ENCODE measurements at regions not wholly inside any gene's neighbourhood (a gene's known extent, or its start where the extent isn't known, plus 50 kb on each side); places are given as distances from the start of the nearest gene placed in this dataset.

GRCh38 chr9:13990331-13990730 is 323.6 kb downstream of the NFIB start:
- no peak for DNase-seq

DNA sequence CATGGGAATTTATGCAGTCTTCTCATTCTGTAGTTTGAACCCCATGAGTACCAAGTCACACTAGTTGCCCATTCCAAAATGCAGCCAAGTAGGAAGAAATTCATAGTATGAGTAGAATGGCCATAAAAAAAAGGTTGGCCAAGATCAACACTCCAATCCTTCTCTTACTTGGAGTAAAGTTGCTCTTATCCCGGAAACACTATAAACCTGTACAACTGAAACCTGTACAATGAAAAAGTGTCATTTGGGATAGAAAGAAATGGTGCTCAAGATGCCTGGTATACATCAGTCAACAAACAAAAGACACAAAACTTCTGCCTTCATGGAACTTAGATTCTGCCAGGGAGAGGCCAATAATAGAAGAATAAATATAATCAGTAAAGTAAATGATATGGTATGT is 325.0 kb downstream of the NFIB start:
- no peak for DNase-seq

DNA sequence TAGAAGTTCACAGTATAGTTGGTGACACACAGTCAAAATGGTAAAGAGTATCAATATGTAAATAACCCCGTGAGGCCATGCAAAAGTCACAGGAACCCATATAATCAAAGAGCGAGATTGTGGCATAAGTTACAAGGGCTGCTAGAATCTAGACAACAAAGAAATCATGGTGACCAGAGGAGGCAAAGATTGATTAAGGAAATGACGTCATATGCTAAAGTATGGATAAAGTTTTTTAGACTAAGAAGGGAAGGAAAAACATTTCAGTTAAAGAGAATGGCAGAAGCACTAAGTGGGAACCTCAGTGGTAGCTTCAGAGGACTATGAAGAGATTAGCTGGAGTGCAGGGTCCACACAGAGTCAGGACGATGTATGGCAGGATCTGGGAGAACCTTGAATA is 330.3 kb downstream of the NFIB start:
- no peak for DNase-seq

DNA sequence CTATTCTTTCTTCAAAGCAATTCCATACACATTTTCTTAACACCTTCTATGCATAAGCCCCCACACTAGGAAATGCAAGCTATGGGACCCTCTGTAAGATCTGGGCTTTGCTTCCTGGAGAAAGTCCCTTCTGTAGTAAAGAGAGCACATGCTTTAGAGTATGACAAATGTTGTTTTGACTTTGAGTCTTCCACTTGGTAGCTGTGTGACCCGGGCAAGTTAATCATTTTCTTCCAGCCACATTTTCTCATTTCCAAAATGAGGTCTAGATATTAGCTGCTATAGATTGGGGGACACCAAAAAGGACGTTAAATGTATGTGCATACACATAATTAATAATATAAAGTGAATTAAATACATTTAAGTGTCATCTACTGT is 334.0 kb downstream of the NFIB start:
- no peak for DNase-seq

GRCh38 chr9:13975611-13976290 is 338.2 kb downstream of the NFIB start:
- no peak for DNase-seq

GRCh38 chr9:13974891-13975290 is 339.1 kb downstream of the NFIB start:
- no peak for DNase-seq

- DNase-seq: peak; percentile 59
Measured at GRCh38 chr9:13971966-13972655, 341.8 kb downstream of the NFIB start.

DNA sequence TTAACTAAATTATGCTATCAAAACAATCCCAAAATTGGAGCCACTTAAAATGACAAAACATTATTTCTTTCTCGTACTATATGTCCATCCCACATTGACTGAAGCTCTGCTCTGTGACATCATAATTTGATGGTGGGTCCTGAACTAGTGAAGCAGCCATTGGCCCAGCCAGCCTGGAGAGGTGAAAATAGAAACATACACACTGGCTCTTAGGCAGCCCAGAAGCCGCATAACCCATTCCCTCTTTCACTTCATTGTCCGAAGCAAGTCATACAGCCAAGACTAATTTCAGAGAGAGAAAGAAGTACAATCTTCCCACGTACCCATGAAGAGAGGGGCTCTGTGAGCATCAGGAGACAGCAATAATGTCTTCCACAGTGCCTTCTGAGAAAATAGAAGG is 342.5 kb downstream of the NFIB start:
- DNase-seq: no peak

- no peak for DNase-seq
Measured at GRCh38 chr9:13970426-13970825, 343.5 kb downstream of the NFIB start.

DNA sequence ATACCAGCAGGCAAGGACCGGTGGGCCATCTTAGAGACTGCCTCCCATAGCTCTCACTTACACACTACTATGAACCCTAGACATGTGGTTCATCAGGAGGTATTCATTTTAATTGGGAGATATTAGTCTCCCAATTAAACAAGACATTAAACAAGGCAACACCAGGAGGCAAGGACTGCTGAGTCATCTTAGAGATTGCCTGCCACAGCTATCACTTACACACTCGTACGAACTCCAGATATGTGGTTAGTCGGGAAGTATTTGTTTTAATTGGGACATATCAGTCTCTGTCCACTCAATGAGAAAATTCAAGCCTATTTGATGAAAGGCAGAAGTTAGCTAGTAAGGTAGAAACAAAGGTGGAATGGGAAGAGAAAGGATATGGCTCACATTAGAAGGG is 343.9 kb downstream of the NFIB start:
- no peak for DNase-seq

DNA sequence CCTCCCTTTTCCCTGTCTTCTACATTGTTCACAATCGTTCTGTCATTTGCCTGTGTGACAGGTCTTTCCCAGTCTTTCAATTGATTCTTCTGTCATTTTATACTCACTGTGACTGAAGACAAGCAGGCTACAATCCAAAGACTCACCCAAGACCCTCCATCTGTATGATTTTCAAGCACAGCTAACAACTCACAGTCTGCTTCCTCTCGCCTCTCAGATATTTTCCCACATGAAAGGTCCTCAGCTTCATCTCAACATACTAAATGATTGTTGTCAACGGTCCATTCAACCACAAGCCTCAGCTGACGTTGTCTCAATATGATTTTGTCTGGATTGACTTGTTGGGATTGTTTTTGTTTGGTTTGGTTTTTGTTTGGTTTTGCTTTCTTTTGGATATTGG is 346.5 kb downstream of the NFIB start:
- DNase-seq: no peak

- DNase-seq: no peak
Measured at GRCh38 chr9:13967011-13967410, 346.9 kb downstream of the NFIB start.

GRCh38 chr9:13963005-13963653 is 350.8 kb downstream of the NFIB start:
- no peak for DNase-seq

- DNase-seq: no peak
Measured at GRCh38 chr9:13962006-13962405, 351.9 kb downstream of the NFIB start.

- DNase-seq: no peak
Measured at GRCh38 chr9:13960011-13960765, 353.8 kb downstream of the NFIB start.

- no peak for DNase-seq
Measured at GRCh38 chr9:13958672-13959071, 355.3 kb downstream of the NFIB start.

DNA sequence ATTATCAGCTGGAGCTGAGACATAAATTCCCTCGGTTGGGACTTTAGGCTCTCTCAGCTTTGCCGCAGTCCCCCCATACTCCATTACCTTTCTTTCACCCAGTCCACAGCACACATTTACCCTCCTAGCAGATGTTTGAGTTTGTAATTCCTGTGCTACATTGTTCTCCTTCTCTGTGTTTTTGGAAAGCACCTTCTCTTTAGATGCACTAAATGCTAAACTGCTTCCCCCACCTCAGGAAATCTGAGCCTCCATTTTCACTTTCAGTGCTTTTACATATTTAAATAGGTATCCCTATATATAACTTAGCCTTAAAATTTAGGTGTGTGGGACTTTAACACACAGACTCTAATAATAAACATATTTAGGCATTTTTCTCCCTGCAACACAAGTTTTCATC is 356.9 kb downstream of the NFIB start:
- no peak for DNase-seq

DNA sequence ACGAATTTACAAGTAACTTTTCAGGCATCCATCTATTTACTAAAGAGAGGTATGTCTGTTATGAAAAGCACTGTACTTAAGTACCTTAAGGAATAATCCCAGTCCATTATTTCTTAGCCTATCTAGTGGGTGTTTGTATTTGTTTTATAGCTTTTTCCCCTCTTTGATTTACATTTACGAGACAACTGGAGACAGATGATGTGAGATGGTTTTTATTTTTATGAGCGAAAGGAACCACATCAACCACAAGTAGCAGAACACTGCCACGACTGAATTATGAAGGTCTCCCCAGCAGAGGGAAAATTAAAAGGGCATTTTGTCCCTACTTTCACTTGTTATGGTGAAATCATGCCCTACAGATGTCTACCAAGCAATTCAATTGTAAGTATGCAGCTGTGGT is 357.8 kb downstream of the NFIB start:
- no peak for DNase-seq

DNA sequence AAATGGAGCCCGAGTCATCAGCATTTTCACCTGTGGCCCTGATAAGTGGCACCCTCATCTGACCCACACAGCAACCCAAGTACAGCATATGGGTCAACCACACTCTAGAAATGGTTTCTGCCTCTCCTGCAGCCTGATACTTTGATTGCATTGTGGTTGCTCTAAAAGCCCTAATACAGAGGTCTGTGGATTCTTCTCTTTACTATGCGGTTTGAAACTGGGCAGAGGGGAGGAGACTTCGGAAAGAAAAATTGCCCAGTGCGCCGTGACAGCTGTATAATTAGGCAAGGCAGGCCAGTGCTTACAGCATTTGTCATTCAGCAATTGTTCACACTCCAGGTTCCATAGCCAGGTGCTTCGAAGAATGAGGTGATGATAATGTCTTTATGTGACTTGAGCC is 361.0 kb downstream of the NFIB start:
- no peak for DNase-seq

- DNase-seq: no peak
Measured at GRCh38 chr9:13948037-13948436, 365.9 kb downstream of the NFIB start.

GRCh38 chr9:13943176-13943575 is 370.8 kb downstream of the NFIB start:
- DNase-seq: no peak

DNA sequence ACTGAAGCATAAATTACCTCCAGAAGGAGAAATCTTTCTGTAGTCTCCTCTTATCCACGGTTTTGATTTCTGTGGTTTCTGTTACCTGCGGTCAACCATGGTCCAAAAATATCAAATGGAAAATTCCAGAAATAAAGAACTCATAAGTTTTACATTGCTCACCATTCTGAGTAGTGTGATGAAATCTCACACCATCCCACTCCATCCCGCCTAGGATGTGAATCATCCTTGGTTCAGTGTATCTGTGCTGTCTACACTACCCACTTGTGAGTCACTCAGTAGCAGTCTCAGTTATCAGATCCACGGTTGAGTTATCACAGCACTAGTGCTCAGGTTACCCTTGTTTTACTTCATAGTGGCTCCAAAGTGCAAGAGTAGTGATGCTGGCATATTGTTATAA is 371.2 kb downstream of the NFIB start:
- no peak for DNase-seq

- no peak for DNase-seq
Measured at GRCh38 chr9:13942201-13942600, 371.7 kb downstream of the NFIB start.

Measured in renal pelvis (tissue), 1 donor.